22Rv1 (cell line): ENCODE measurements at regions not wholly inside any gene's neighbourhood (a gene's known extent, or its start where the extent isn't known, plus 50 kb on each side); places are given as distances from the start of the nearest gene placed in this dataset.

Experiments
- H3K27ac ChIP-seq: fragments of 450-650 bp; 2 replicates; pipeline ENCODE4 v1.5.1; 2017
- ZFX ChIP-seq: fragments of 450-650 bp; IDR thresholded peaks from 2 replicates; pipeline ENCODE4 v1.6.1; 2017; ENCODE audit warnings: antibody characterized with exemption, borderline replicate concordance
- TF ChIP-seq, protein P1 (sequence below): fragments of 450-650 bp; IDR thresholded peaks from 2 replicates; pipeline ENCODE4 v1.5.1; 2017; ENCODE audit warnings: mild to moderate bottlenecking

- TF ChIP-seq ZFX, result no peak
- TF ChIP-seq, protein P1, sequence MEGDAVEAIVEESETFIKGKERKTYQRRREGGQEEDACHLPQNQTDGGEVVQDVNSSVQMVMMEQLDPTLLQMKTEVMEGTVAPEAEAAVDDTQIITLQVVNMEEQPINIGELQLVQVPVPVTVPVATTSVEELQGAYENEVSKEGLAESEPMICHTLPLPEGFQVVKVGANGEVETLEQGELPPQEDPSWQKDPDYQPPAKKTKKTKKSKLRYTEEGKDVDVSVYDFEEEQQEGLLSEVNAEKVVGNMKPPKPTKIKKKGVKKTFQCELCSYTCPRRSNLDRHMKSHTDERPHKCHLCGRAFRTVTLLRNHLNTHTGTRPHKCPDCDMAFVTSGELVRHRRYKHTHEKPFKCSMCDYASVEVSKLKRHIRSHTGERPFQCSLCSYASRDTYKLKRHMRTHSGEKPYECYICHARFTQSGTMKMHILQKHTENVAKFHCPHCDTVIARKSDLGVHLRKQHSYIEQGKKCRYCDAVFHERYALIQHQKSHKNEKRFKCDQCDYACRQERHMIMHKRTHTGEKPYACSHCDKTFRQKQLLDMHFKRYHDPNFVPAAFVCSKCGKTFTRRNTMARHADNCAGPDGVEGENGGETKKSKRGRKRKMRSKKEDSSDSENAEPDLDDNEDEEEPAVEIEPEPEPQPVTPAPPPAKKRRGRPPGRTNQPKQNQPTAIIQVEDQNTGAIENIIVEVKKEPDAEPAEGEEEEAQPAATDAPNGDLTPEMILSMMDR, result no peak
- H3K27ac ChIP-seq, result no peak overlapping the region
These were observed 1203.3 kb upstream of the CELF2 start for GRCh38 chr10:9814285-9814864.

- TF ChIP-seq, protein P1, result no peak
- H3K27ac ChIP-seq, result no peak overlapping the region
These were observed 1197.7 kb upstream of the CELF2 start for GRCh38 chr10:9819756-9820494.

DNA sequence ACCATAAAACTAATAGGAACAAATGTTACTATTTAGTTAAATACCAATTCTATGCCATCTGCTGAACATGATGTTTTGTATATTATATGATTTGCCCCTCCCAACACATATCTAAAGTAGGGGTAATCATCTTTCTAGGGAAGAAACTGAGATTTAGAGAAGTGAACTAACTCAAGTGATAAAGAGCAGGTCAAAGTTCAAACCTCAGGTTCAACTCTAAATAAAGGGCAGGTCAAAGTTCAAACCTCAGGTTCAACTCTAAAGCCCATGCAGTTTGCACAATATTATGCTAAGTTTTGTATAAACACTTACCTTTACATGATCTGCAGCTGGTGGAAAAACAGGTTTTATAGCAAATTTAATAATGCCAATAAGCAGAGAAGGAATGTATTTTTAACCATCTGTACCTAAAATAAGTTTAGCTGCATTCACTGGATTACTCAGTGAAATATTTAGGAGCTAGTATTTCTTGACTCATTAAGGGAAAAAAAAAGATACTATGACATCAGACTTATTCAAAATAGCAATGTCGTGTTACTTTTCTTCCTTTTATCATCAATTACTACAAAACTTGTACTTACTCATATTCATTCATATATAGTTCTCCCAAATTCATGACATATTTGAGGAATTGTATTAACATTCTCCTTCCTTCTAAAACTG lies 1194.3 kb upstream of the CELF2 start:
- TF ChIP-seq, protein P1, result no peak
- no peak for TF ChIP-seq ZFX

GRCh38 chr10:9824631-9825071 lies 1193.0 kb upstream of the CELF2 start:
- TF ChIP-seq, protein P1, result no peak
- TF ChIP-seq ZFX, result no peak
- H3K27ac ChIP-seq, result no peak overlapping the region

More for the DNA sequence above, 1194.3 kb upstream of the CELF2 start:
- H3K27ac ChIP-seq, result no peak overlapping the region

DNA sequence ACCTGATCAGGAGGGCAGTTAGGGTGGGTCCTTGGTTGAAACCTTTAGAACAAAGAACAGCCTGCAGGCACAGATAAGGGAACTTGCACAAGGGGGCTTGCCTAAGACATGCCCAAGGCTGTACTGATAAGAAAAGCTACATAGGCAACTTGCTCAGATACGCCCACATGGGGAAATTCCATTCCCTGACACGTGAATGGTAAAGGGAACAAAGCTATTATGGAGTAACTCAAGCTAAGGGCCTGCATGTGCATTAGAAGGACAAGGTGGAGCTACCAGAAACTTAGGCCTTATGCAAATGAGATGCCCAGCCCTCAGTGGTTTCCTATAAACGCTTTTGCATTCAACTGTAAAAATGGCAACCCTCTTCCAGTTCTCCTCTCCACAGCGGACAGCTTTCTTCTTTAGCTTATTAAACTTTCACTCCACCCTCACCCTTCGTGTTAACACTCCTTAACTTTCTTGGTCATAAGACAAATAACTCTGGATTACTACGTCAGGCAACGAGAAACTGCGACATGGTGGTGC lies 1192.1 kb upstream of the CELF2 start:
- no peak overlapping the region for H3K27ac ChIP-seq
- TF ChIP-seq, protein P1, result no peak
- no peak for TF ChIP-seq ZFX

DNA sequence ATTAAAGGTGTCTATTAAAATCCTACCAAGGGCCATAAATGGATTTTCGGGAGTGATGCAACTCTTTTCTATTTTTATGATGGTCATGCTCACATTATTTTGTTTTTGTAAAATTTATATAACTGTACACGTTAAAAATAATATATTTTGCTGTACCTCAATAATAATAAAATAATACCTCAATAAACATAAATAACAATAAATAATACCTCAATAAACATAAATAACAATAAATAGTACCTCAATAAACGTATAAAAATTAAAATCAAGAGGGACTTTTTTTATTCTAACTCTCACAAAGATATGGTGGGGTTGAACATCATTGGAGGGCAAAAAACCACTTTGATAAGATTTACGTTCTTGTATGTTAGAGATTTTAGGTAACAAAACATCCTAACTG lies 1189.6 kb upstream of the CELF2 start:
- TF ChIP-seq, protein P1, result no peak
- no peak for TF ChIP-seq ZFX
- no peak overlapping the region for H3K27ac ChIP-seq

- no peak overlapping the region for H3K27ac ChIP-seq
These were observed 1183.7 kb upstream of the CELF2 start for GRCh38 chr10:9833942-9834341.

More at GRCh38 chr10:9833942-9834341, 1183.7 kb upstream of the CELF2 start:
- TF ChIP-seq ZFX, result no peak
- TF ChIP-seq, protein P1, result no peak
